GM19395 (cell line): ENCODE measurements at regions not wholly inside any gene's neighbourhood (a gene's known extent, or its start where the extent isn't known, plus 50 kb on each side); places are given as distances from the start of the nearest gene placed in this dataset.

Source experiments
- ATAC-seq: cut with Tn5 transposase; IDR thresholded peaks from one replicate; pipeline ENCODE4 v1.9.1; 2021; ENCODE audit warnings: mild to moderate bottlenecking, moderate library complexity; ENCODE audit not compliant: unreplicated experiment

DNA sequence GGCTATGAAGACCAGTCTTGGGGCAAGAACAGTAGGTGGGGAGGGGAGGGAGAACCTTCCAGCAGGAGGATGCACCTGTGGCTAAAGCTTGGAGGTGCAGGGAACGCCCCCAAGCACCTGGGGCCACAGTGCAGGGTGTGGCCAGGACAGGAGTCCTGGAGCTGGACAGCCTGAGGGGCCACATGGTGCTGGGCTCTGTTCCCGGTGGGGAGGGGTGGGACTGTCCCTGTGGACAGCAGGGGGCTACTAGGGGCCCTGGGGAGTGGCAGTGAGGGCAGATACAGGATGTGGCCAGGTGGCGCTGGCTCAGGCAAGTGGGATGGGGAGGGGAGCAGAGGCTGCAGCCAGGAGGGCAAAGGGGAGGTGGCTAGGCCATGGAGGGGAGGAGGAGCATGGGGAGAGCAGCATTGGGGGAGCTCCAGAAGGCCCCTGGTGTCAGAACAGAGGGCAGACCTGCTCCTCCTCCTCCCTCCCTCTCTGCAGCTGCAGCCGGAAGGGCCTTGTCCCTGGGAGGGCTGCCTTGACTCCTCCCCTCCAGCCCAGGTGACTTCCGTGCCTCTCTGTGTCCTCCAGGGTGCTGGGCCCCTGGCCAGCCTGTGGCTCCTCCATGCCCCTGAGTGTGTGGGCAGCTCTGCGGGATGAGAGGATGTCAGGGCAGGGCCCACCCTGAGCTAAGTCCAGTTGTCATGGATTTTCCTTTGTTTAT is 68.4 kb upstream of the DLK1 start:
- ATAC-seq: no peak

DNA sequence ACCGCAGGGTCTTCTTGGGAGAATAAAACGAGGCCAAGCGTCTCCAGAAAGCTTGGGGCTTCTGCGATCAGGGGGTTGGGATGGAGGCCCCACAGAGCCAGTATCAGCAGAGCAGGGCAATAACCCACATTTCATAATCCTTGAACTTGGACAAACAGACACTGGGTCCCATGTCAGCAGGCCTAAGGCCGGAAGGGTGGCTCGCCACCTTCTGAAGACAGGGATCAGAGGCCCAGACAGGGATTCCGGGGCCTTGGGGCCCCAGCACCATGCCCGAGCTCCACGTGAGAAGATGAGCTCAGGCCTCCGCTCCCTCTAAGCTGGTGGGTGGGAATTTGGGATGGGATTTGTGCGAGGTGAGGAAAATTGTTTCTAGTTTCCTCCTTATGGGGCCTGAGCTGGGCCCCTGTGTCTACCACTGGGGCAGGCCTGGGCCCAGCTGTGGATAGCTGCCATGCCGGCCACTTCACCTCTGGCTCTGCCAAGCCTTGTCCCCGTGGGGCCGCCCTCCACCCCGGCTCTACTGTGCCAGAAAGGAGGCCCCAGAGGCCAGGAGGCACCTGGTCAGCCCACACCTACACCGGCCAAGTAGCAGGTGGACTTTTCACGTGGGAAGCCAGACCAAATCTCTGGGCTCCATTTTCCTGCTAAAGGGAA is 67.2 kb upstream of the DLK1 start:
- ATAC-seq: no peak

DNA sequence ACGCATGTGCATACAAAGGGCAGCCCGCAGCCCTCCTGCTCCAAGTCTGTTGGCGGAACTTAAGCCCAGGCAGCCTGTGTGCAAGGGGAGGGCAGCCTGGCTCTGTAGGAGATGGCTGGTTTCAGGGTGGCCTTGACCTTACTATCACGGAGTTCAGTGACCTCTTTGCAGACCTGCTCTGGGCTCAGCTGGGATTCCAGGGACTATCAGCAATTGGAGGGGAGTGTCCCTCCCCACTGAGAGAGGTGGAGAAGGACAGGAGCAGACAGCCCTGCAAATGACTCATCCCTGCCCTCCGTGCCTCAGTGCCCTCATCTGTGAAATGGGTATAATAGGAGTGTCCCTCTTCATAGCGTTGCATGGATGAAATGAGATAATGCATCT is 66.2 kb upstream of the DLK1 start:
- ATAC-seq: no peak

DNA sequence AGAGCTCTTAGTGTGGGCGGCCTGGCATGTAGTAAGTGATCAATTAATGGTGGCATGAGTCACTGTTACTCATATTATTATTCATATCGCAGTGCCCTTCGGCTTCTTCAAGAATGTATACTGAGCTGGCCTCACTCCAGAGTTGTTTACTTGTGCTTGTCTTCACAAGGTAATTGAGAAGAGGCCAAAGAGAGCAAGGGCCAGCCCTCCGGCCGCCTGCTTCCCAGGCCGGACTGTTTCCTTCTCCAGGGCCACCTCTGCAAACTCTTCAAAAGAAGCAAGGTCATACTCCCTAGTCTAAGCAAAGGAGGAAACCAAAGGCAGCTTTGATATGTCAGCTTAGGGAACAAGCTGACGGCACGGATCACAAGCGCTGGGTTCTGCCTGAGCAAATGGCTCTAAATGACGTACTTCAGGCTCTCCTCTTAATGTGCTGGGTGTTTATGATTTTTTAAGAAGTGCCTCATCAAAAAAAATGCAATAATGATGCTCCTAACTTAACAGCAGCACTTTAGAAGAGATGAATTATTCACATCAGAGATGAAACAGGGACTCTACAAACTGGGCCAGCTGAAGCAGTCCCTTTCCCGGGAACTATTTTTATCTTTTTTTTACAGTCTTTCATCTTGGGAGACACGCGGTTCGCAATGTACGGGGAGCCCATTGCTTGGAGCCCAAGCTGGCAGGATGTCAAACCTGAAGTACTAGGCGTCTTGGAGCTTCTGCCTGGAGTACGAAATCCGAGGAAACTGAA is 65.6 kb upstream of the DLK1 start:
- no peak for ATAC-seq

DNA sequence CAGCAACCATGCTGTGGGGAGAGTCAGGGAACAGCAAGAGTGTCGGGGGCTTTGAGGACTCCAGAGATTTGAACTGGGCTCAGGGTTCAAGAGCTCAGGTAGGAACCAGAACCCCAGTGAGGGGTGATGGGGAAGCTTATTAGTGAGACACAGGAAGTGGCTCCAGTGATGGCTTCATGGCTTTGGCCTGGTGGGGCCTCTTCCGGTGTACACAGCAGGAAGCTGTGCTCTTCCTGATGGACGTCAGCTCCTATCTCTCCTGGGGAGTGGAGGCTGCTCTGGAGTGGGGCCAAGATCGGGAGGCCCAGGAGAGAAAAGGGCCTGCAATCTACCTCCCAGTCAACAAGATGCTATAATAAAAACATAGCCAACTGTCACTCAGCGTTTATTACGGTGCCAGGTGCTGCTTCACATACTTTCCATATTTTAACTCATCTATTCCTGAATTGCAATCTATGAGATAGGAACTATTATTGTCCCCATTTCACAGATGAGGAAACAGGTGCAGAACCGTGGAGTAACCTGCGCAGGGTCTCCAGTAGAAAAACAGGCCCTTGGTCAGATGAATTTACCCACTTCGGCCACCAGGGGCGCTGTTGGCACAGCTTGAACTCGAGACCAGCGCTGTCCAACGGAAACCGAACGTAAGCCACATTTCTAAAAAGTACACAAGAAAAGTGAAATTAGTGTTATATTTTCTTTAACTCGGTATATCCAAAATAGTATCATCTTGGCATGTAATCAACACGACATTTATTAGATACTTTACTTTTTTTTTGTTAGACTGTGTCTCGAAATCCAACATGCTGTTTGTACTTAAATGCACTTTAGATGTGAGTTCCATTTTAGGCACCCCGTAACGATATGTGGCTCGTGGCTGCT is 63.6 kb upstream of the DLK1 start:
- ATAC-seq: no peak

DNA sequence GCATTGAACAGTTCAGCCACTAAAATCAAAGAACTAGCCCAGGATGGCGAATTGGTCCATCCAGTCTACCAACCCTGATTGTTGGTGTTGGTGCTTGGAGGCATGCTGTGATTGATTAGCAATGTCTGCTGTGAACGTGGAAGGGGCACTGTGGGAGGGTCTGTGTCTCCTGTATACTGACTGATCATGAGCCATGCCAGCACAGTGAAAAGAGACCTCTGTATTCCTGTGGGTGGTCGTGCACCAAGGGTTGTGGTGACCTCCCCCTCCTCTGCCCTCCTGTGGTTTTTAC is 63.0 kb upstream of the DLK1 start:
- no peak for ATAC-seq

DNA sequence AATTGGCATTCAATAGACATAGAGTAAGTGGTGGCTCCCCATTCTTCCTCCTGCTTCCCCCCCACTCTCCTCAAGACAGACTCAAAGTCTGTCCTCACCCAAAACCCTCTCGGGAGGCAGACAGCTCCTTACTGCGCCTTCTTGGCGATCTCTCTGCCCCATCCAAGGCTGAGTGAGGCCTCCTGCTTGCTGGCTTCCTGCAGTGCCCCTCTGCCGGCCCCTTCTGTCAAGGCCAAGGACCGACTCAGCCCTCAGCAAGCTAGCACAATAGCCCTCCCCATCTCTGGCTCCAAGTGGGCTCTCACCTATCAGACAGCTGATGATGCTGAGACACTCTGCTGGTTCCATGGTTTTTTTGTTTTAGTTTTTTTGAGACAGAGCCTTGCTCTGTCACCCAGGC is 62.5 kb upstream of the DLK1 start:
- no peak for ATAC-seq

DNA sequence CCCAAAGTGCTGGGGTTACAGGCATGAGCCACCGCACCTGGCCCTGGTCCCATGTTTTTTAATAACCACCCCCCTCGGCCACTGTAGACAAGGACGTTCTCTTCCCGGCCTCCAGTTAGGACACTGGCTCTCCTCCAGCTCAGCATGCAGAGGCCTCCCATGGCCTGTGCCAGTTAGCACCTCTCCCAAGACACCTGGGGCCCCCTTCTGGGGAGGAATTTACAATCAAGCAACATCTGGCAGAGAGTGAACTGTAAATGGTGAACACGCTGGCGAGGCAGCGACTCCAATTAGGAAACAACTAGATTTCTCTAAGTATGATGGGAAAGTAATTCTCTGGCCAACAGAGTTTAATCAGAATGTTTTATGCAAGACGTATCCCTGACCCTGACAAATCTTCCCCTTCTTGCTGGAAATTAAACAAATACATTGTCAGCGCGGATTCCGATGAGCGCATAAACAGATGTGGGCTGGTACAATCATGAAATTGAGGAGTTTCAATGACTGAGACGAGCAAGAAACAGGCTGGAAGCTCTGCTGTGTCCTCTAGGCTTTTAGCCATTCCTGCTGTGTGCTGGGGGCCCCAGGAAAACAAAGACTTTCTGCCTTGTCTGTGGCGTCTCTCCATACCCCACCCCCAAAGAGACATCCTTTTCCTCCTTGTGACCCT is 61.7 kb upstream of the DLK1 start:
- no peak for ATAC-seq

DNA sequence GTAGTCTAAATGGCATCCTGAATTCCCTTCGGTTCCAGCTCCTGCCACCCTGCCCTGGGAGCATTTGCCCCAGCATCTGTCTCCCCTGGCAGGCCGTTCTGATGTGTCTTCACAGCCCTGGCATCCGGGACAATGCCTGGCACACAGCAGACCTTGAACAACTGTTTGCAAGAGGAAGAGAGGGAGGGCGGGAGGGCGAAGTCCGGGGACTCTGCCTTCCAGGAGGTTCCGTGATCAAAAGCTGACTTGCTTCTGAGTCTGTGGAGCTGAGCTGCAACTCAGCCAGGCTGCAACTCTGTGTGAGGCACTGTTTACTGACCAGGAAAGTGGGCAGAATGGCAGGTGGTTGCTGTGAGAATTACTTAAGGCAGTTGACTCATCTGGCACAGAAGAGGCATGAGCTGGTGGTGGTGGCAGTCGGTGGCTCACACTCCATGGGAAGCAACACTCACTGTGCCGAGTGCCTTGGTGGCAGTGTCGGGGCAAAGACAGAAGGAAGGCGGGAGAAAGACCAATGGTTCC is 61.1 kb upstream of the DLK1 start:
- ATAC-seq: no peak

DNA sequence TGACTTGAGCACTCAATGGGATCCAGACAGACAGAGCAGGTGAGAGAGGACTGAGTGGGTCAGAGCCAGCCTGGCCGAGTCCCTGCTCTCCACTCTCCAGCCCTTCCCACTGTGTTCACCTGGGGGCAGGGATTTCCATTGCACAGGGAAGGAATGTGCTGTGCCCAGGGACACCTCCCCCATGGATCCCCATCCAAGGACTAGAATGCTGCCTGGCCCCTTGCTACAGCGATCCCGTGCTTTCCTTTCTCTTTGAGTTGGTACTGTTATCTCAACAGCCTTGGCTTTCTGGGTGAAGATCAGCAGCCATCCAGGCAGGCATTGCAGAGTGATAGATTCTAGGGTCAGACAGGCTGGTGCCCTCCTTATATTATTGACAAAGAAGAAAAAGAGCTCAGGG is 60.3 kb upstream of the DLK1 start:
- ATAC-seq: no peak

DNA sequence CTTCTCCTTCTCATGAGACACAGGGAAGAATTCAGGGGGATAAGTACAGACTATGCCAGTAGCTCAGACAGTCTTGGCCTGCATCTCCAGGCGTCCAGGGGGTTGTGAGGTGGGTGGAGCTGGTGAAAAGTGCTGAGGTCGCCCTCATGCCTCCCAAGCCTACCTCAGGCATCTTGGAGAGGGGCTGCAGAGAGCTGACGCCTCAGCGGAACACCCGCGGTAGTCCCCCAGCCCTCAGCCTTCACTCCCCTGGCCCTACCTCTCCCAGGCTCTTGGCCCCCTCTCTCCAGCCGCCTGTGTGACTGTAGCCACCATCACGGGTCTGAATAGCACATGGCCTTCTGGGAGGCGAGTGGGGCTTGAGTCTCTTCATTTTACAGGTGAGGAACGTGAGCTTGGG is 59.8 kb upstream of the DLK1 start:
- no peak for ATAC-seq

DNA sequence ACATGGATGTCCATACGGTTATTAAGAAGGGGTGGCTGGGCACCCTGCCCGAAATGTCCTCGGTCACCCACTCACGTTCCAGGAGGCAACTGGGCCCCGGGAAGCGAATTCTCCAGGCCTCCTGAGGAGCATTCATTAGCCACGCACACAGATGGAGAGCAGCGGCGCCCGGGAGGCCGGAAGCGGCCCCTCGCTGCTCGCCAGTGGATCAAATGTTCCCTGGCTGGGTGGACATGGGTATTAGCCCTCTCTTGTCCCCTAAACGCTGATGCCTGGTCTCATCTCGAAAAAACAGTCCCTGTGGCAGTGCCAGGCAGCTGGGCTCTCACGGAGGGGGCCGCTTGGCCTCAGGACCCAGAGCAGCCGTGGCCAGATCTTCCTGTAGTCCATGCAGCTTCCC is 59.0 kb upstream of the DLK1 start:
- no peak for ATAC-seq

DNA sequence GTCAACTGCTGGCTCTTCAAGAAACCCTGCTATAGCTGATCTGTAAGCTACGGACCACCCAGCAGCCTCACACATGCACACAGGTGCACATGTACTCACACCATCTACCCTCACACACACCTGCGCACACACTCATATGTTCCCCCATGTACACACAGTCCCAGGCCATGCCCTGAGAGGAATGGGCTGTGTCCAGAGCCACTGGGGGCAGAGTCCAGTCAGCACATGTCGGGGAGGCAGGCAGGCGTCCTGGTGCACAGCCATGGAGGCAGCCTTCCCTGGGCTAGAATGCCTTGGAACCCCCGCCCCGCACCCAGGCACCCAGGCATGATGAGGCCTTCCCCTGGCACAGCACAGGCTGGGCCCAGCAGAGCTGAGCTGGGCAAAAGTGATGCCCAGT is 58.3 kb upstream of the DLK1 start:
- ATAC-seq: no peak

DNA sequence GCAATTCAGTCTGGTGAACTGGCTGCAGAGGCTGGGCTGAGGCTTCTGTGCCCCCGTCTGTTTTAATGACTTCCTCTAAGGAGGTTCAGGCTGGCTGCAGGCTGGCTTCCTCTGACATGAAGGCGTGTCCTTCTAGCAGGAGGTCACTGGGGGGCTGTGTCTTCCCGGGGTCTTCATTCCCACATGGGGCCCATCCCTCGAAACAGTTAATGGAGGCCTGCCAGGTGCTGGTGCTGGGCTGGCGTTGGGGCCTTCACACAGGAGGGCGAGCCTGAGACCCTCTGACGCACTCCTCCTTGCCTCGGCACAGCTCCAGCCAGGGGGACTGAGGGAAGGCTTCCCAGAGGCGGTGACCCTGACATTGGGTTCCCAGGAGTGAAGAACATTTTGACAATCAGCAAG is 57.7 kb upstream of the DLK1 start:
- ATAC-seq: no peak

DNA sequence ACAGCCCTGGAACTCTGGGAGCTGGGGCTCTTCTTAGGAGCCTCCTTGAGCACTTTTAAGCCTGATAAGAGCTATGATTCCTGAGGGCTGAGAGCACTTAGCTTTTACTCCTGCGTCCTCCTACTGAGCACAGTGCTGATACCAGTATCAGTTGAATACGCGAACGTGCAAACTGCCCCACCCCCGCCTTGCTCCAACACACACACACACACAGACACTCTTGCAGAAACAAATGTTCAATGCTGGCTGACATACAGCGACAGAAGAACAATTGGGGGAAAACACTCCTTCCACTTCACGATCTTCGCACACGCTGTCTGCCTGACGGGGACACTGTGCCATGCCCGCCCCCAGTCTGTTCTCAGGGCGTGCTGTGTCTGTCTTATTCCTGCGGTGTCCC is 57.2 kb upstream of the DLK1 start:
- ATAC-seq: no peak

DNA sequence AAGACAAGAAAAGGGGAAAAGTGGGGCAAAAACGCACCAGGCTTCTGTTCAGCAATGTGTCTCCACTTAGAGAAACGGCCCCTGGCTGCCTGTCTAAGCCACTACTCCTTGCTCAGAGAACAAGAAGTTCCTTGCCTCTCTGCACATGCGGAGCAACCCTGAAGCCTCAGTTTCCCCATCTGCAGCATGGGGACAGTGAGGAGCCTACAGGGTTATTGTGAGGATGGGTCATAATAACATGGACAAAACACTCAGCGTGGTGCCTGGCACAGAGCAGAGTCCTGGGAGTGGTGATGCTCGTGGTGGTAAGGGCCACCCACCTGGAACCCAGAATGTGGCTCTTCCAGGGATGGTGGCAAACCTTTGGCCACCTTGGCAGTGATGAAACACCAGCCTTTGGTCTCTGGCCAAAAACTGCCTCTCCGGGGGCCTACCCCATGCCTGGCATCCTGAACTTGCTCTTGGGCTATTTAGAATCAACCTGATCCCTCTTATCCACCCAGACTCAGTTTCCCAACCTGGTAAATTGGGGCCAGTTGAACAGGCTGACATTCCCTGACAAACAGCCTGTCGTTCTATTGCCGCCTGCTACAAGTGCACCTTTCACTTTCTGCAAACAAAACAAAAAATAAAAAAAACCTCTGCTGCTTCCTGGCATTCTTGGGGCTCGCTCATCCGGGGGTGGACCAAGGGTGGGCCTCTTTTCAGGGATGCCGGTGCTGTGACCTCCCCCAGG is 56.5 kb upstream of the DLK1 start:
- ATAC-seq: no peak

DNA sequence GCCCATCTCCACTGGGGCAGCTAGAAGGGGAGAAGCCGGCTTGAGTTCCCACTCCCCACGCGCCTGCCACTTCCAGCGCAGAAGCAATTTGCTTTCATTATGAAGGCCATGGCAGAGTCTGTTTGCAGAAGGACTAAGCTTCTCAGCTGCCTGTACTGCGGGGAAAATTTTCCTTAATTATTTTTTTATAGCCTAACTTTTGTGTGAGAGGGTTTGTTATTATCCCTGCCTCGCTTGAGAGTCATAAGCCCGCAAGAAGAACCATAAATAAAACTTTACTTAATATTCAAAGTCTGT is 56.0 kb upstream of the DLK1 start:
- ATAC-seq: no peak

DNA sequence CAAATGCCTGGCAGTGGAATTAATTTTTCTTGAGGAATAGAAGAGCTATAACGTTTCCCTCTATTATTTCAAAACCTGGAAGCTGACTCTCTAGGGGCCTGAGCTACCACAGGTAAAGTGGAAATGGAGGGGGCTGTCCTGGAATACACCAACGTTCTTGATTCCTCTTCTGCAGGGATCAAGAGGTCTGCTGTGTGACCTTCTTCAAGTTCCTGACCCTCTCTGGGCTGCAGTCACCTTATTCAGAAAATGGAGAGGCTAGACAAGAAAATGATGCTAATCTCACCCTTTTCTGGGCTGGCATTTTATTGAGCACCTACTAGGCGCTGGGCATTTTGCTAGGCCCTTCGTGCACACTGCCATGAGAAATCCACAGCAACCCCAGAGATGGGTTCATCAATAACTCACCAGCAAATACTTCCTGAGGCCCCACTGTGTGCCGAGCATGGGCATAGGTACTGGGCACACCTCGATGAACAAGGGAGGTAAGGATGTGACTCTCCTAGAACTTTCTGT is 55.2 kb upstream of the DLK1 start:
- ATAC-seq: no peak

DNA sequence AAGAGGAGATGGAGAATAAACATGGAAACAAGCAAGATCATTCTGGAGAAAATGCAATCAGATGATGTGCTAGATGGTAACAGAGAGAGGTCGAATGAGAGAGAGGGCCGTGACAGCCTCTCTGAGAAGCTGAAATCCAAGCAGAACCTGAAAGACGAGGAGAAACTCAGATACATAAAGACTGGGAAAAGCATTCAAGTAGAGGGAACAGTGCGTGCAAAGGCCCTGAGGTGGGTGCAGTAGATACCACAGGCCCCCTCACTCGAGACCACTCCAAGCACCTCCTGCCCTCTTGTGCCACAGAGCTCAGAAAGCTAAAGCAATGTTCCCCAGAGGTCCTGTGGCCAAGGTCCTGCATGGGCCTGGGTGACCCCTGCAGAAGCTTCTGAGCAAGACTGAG is 54.8 kb upstream of the DLK1 start:
- ATAC-seq: no peak
